ENCODE measurements at regions not wholly inside any gene's neighbourhood (a gene's known extent, or its start where the extent isn't known, plus 50 kb on each side); places are given as distances from the start of the nearest gene placed in this dataset.

DNA sequence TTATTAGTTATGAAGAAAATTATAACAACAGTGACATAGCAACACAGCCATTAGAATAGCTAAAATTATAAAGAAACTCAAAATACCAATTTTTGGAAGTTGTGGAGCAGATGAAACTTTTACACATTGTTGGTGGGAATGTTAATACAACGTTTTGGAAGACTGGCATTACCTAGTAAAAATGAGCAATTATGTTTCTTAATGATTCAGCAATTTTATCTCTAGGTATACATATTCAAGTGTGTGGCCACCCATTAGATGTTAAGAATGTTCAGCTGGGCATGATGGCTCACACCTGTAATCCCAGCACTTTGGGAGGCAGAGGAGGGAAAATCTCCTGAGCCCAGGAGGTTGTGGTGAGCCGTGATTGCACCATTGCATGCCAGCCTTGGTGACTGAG lies 78.8 kb downstream of the INSIG2 start:
- FAIRE-seq (no peak), DNase-seq (ENCODE audit: insufficient read length, low spot score) (no peak)
- no peak for TF ChIP-seq POLR2A (IDR thresholded peaks at IDR 0.05; ENCODE audit: low read depth, low read length)

DNA sequence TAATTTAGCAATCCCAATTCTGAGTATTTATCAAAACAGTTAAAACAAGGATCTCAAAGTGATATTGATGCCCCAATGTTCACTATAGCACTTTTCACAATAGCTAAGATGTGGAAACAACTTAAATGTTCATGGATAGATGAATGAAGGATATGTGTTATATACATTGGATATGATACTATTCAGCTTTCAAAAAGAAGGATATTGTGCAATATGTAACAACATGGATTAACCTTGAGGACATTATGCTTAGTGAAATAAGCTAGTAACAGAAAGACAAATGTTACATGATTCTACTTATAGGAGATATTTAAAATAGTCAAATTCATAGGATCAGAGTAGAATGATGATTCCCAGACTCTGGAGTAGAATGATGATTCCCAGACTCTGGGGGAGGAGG lies 78.0 kb downstream of the INSIG2 start:
- no peak for FAIRE-seq
- TF ChIP-seq POLR2A (IDR thresholded peaks at IDR 0.05; ENCODE audit: low read depth, low read length) = no peak

GRCh38 chr2:118165595-118165994 lies 77.3 kb downstream of the INSIG2 start:
- TF ChIP-seq POLR2A (IDR thresholded peaks at IDR 0.05; ENCODE audit: low read depth, low read length) = no peak
- DNase-seq (ENCODE audit: insufficient read length, low spot score) (no peak), FAIRE-seq (no peak)

More for the DNA sequence above, 78.0 kb downstream of the INSIG2 start:
- no peak for DNase-seq (ENCODE audit: insufficient read length, low spot score)

Measured in H54 (cell line).